Stimulated activated CD4-positive, alpha-beta T cell treated with anti-CD3 and anti-CD28 coated beads, Interleukin-12 subunit alpha, Interleukin-12 subunit beta, amount 100 ng/mL, for 4 hours (primary cell): ENCODE measurements at regions not wholly inside any gene's neighbourhood (a gene's known extent, or its start where the extent isn't known, plus 50 kb on each side); places are given as distances from the start of the nearest gene placed in this dataset.

Experiments used
- DNase-seq: peaks from one replicate; pipeline ENCODE4 v3.0.0-alpha.2; 2020

DNA sequence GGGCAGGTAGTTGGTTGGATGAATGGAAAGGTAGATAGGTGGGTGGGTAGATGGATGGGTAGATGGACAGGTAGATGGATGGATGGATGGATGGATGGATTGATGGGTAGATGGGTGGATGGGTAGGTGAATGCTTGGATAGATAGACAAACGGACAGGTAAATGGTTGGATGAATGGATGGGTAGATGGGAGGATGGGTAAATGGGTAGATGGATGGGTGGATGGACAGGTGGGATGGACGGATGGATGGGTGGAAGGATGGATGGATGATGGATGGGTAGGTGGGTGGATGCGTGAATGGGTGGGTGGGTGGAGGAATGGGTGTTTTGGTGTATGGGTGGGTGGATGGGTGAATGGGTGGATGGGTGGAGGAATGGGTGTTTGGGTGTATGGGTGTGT, 50.1 kb upstream of the ASAP2 start:
- no peak for DNase-seq

DNA sequence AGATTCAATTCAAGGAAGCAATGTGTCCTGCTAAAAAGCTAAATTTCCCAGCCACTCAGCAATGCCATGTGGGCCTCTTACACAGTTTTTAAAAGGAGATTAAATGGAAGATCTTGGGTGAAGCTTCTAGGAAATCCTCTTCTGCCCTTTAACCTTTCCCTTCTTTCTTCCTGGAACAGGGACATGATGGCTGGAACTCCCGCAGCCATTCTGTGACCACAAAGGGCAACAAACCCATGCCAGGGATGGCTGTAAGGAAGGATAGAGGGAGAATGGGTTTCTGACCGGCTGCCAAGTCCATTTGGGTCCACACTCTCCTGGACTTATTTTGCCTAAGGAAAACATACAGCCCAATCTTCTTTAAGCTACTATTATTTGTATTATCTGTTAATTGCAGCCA, 52.6 kb upstream of the ASAP2 start:
- DNase-seq, result no peak

DNA sequence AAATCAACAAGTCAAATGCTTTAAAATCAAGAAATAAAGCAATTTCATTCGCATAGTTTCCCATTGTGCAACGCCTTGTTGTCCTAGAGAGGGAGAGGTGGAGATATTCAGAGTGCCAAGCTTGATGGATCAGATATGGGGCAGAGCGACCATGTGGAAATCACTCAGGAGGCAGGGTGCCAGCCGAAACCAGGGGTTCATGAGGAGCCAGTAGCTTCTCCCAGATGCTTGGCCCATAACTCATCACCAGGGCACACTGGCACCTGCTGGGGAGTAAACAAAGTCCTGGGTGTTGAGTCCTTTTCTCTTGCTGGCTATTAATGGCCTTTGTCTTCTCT, 53.0 kb upstream of the ASAP2 start:
- DNase-seq, result no peak

GRCh38 chr2:9152975-9153642, 53.5 kb upstream of the ASAP2 start:
- no peak for DNase-seq

DNA sequence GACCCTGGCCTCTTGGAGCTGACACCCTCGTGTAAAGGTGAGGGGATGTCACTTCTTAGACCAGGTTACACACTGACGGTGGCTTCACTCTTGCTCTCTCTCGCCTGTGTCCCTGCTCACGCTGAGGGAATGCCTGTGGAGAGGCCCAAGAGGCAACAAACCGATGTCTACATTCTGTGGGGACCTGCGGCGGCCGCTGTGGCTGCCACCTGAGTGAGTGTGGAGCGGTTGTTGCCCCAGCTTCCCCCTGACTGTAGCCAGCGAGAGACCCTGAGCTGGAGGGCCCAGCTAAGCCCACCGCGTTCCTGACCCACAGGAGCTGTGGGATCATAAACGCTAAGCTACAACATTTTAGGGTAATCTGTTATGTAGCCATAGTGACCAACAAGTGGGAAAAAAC, 55.7 kb upstream of the ASAP2 start:
- DNase-seq, result no peak

- no peak for DNase-seq
Measured at GRCh38 chr2:9150568-9150900, 56.1 kb upstream of the ASAP2 start.

- DNase-seq, result no peak
Measured at GRCh38 chr2:9149726-9150567, 56.7 kb upstream of the ASAP2 start.

DNA sequence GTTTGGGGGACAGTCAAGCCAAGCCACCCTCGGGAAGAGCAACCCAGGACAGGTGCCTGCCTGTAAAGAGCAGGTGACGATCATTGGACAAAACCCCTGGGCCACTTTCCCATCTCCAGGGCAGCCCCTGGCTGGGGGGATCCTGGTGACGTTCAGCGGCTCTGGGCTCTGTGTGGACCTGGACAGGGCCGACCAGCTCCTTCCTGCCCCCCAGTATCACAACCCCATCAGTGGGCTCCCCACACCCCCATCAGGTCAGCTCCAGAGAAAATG, 57.3 kb upstream of the ASAP2 start:
- no peak for DNase-seq

DNA sequence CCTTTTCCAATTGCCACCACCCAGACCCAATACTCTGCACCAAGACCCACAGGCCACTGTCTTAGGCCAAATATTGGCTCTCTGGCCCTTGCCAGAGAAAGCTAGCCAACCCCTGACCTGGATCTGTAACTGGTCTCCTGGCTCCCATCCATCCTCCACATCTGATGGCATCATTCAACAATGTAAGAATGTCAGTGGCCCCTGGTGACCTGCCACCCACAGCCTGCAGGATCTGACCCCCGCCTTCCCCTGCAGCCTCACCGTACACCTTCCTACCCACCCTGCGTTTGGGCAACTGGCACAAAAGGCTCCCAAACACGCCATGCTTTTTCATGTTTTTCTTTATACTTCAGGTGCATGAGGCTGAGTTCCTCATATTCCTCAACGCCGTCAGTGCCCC, 60.0 kb upstream of the ASAP2 start:
- DNase-seq, result no peak

DNA sequence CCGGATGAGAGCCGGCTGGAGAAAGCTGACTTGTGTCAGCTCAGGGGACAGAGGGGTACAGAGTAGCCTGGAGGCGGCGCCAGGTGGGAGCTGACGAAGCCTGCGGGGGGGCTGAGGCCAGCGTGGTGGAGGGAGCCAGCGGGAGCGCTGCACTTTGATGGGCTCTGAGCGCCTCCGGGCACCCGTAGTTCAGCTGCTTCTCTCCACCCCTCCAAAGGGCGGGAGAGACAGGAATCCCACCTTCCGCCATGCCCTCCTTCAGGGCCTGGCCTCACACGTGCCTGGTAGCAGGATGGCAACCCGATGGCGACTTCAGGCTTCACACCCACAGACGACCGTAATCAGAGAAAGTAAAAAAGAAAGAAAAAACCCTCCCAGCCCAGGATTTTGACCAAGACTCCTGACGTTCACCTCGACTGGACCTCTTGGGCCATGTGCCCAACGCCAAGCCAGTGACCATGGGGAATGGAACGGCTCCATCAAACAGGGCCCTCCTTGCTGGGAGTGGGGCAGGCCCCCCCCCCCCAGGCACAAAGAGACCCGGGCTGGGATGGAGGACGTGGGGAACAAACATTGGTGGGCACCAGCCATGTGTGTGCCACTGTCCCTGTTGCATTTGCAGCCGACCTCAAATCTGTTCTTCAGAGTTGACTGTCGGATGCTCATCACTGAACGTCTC, 60.7 kb upstream of the ASAP2 start:
- no peak for DNase-seq

- DNase-seq, result no peak
Measured at GRCh38 chr2:9145109-9145751, 61.4 kb upstream of the ASAP2 start.

- DNase-seq, result no peak
Measured at GRCh38 chr2:9144617-9145016, 62.0 kb upstream of the ASAP2 start.

- no peak for DNase-seq
Measured at GRCh38 chr2:9144046-9144445, 62.6 kb upstream of the ASAP2 start.

DNA sequence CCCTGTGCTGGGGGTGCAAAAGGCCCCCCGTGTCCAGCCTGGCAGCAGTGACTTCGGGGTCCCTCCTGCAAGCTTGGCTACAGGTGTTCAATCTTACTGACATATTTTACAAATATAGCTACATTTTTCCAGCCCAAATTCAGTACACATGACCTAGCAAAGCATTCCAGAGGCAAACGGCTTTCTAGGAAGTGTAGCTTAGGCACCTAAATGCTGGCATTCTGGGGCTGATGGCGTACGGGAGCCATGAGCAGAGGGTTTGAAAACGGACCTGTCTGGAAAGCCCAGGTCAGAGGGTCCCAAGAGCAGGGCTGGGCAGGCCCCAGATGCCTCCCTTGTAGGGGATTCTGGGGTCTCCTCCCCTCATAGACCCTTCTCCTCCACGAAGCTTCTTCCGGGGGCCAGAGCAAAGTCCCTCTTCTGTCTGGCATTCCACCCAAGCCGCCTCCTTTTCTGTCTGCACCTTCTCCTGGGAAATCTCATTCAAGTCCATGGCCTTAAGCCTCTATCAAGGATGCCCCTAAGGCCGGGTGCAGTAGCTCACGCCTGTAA, 63.3 kb upstream of the ASAP2 start:
- no peak for DNase-seq

GRCh38 chr2:9142551-9143263, 63.9 kb upstream of the ASAP2 start:
- DNase-seq, result peak; percentile 84

- DNase-seq, result no peak
Measured at GRCh38 chr2:9141706-9142460, 64.7 kb upstream of the ASAP2 start.

GRCh38 chr2:9141091-9141667, 65.4 kb upstream of the ASAP2 start:
- DNase-seq, result no peak

DNA sequence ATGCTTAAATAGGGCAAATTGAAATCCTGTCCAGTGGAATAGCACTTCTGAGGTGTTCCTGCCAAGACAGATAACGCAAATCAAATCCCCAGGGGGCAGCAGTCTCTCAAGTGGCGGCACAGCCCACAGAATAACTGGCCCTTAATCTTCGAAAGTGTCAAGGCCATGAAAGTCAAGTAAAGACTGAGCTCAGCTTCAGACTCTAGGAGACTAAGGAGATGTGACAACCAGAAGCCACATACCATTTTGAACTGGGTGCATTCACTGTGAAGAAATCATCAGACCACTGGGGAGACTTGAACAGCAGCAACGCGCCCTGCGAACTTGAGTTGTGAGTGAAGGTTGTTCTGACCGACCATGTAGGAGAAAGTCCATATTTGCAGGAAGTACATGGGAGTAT, 66.0 kb upstream of the ASAP2 start:
- no peak for DNase-seq

- peak; percentile 67 for DNase-seq
Measured at GRCh38 chr2:9139491-9140443, 66.8 kb upstream of the ASAP2 start.

GRCh38 chr2:9137379-9138150, 69.0 kb upstream of the ASAP2 start:
- no peak for DNase-seq
